Osteocyte (in vitro differentiated cells): ENCODE measurements at regions not wholly inside any gene's neighbourhood (a gene's known extent, or its start where the extent isn't known, plus 50 kb on each side); places are given as distances from the start of the nearest gene placed in this dataset.

Source experiments
- DNase-seq: peaks from one replicate; pipeline ENCODE4 v3.0.0; 2021; ENCODE audit warnings: mixed read lengths; ENCODE audit not compliant: unreplicated experiment; ENCODE audit errors: extremely low spot score
- H3K27ac Mint-ChIP-seq: one replicate; pipeline ENCODE4 v1.8.0; 2021; ENCODE audit warnings: mild to moderate bottlenecking, mixed read lengths; ENCODE audit not compliant: unreplicated experiment
- H3K27me3 Mint-ChIP-seq: one replicate; pipeline ENCODE4 v1.8.0; 2021; ENCODE audit warnings: mixed read lengths; ENCODE audit not compliant: unreplicated experiment
- H3K36me3 Mint-ChIP-seq: one replicate; pipeline ENCODE4 v1.8.0; 2021; ENCODE audit warnings: mixed read lengths; ENCODE audit not compliant: unreplicated experiment
- H3K4me1 Mint-ChIP-seq: one replicate; pipeline ENCODE4 v1.8.0; 2021; ENCODE audit warnings: mixed read lengths; ENCODE audit not compliant: unreplicated experiment
- H3K4me3 Mint-ChIP-seq: one replicate; pipeline ENCODE4 v1.8.0; 2021; ENCODE audit warnings: mild to moderate bottlenecking, moderate library complexity, mixed read lengths; ENCODE audit not compliant: unreplicated experiment
- H3K9me3 Mint-ChIP-seq: one replicate; pipeline ENCODE4 v1.8.0; 2021; ENCODE audit warnings: mixed read lengths; ENCODE audit not compliant: unreplicated experiment
- TF ChIP-seq, protein P1 (sequence below): fragments of 200-600 bp; sonication (generic); IDR thresholded peaks from 2 replicates; pipeline ENCODE4 v1.5.0; 2021; ENCODE audit warnings: antibody characterized with exemption, mild to moderate bottlenecking, moderate library complexity

DNA sequence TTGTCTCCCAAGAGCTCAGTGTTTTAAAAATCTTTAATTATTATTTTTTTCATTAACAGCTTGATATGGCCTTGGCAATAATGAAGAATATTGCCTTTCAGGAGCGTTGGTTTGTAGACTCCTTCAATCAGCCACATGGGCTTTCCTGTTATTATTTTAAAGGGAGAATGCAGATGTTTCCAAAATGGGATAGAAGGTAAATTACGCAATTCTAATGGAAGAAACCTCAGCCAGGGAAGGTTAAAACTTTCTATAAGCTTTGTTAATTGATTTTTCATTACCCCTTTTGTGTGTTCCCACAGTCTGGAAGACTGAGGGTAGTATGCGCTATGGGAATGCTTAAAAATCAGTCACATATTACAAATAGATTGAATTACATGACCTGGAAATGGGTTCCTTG lies 188.4 kb upstream of the NAV3 start:
- peaks cover 24% of the 10 kb centered on the region for H3K27me3 Mint-ChIP-seq
- H3K27ac Mint-ChIP-seq: no peak overlapping the region
- no peak overlapping the region for H3K4me3 Mint-ChIP-seq
- DNase-seq: no peak
- TF ChIP-seq, protein P1, sequence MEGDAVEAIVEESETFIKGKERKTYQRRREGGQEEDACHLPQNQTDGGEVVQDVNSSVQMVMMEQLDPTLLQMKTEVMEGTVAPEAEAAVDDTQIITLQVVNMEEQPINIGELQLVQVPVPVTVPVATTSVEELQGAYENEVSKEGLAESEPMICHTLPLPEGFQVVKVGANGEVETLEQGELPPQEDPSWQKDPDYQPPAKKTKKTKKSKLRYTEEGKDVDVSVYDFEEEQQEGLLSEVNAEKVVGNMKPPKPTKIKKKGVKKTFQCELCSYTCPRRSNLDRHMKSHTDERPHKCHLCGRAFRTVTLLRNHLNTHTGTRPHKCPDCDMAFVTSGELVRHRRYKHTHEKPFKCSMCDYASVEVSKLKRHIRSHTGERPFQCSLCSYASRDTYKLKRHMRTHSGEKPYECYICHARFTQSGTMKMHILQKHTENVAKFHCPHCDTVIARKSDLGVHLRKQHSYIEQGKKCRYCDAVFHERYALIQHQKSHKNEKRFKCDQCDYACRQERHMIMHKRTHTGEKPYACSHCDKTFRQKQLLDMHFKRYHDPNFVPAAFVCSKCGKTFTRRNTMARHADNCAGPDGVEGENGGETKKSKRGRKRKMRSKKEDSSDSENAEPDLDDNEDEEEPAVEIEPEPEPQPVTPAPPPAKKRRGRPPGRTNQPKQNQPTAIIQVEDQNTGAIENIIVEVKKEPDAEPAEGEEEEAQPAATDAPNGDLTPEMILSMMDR: no peak
- no peaks in the 10 kb centered on the region for H3K9me3 Mint-ChIP-seq
- no peaks in the 10 kb centered on the region for H3K36me3 Mint-ChIP-seq
- H3K4me1 Mint-ChIP-seq: no peaks in the 10 kb centered on the region

- peaks cover 27% of the 10 kb centered on the region for H3K27me3 Mint-ChIP-seq
- H3K36me3 Mint-ChIP-seq: no peaks in the 10 kb centered on the region
- no peak overlapping the region for H3K4me3 Mint-ChIP-seq
- H3K4me1 Mint-ChIP-seq: no peaks in the 10 kb centered on the region
- no peak overlapping the region for H3K27ac Mint-ChIP-seq
- TF ChIP-seq, protein P1: no peak
- H3K9me3 Mint-ChIP-seq: no peaks in the 10 kb centered on the region
- DNase-seq: no peak
Observed at GRCh38 chr12:77640356-77640755, 190.3 kb upstream of the NAV3 start.

DNA sequence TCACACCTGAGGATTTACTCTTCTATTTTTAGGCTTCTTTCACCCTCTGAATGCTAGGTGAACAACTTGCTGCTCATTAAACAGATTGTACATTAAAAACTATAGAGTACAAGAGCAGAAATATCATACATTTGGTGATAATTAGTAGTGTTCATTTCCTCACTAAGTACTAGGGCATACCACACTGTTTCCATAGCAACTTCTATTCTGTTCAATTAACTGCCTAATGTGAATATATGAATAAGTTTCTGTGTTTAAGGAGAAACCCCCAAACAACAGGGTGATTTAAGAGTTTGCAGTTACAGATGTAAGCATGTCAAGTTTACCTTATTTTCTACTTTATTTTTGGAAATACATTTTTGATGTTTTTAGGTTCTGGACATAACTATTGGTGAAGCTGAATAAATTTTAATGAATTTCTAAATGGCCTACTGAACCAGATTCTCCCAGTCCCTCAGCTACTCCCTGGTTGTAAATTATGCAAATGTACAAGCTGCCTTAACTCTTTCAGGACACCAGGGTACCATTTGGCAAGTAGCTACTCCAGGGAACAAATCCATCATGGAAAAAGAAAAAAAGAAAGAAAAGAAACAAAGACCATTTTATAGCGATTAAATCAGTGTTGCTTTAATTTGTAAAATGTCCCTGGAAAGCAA lies 199.8 kb upstream of the NAV3 start:
- no peak for DNase-seq
- peaks cover 7% of the 10 kb centered on the region for H3K27me3 Mint-ChIP-seq
- no peak overlapping the region for H3K4me3 Mint-ChIP-seq
- no peaks in the 10 kb centered on the region for H3K9me3 Mint-ChIP-seq
- TF ChIP-seq, protein P1: no peak
- H3K36me3 Mint-ChIP-seq: no peaks in the 10 kb centered on the region
- H3K27ac Mint-ChIP-seq: no peak overlapping the region
- no peaks in the 10 kb centered on the region for H3K4me1 Mint-ChIP-seq

DNA sequence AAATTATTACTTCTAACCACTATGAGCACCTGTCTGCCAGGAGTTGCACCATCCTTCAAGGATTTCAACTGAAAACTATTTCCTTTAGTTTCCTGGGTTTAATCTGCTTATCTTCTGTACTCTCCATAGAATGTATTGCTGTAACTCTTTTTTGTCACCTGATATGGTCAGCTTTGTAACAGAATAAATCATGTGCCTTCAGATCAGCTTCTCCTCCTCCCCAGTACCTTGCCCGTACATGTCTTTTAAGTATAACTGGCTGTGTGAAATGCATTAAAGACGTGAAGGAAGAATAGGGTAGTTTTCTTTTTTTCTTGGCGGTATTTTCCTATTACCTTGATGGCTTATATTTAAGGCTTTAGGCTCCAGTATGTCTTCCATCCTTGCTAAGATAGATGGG lies 200.3 kb upstream of the NAV3 start:
- H3K27ac Mint-ChIP-seq: no peak overlapping the region
- no peaks in the 10 kb centered on the region for H3K36me3 Mint-ChIP-seq
- TF ChIP-seq, protein P1: no peak
- H3K27me3 Mint-ChIP-seq: peaks cover 7% of the 10 kb centered on the region
- no peaks in the 10 kb centered on the region for H3K9me3 Mint-ChIP-seq
- H3K4me1 Mint-ChIP-seq: no peaks in the 10 kb centered on the region
- no peak overlapping the region for H3K4me3 Mint-ChIP-seq
- no peak for DNase-seq

- no peak for DNase-seq
- H3K4me3 Mint-ChIP-seq: no peak overlapping the region
Observed at GRCh38 chr12:77629141-77629540, 201.6 kb upstream of the NAV3 start.

More at GRCh38 chr12:77629141-77629540, 201.6 kb upstream of the NAV3 start:
- Mint-ChIP-seq H3K27ac (no peak overlapping the region), H3K27me3 (peaks cover 7% of the 10 kb centered on the region), H3K9me3 (no peaks in the 10 kb centered on the region), H3K4me1 (no peaks in the 10 kb centered on the region), H3K36me3 (no peaks in the 10 kb centered on the region)
- TF ChIP-seq, protein P1: no peak
